OCI-LY3 (cell line): ENCODE measurements at regions not wholly inside any gene's neighbourhood (a gene's known extent, or its start where the extent isn't known, plus 50 kb on each side); places are given as distances from the start of the nearest gene placed in this dataset.

ENCODE experiments used
- H2AFZ ChIP-seq: fragments of 200-600, 300-600 bp; shearing (Covaris generic); 2 replicates; pipeline ENCODE4 v1.6.0; 2014; ENCODE audit warnings: antibody characterized with exemption, low read depth, low read length
- H3K27ac ChIP-seq: fragments of 200-600, 300-600 bp; sonication (generic); 2 replicates; pipeline ENCODE4 v1.5.1; 2014; ENCODE audit warnings: mild to moderate bottlenecking, low read length, moderate library complexity, mixed read lengths
- H3K27me3 ChIP-seq: fragments of 200-600, 300-600 bp; sonication (generic); 2 replicates; pipeline ENCODE4 v1.6.1; 2014; ENCODE audit warnings: low read depth, low read length, mixed read lengths
- H3K36me3 ChIP-seq: fragments of 200-600, 300-600 bp; sonication (generic); replicated peaks from 2 replicates; pipeline ENCODE3; 2014; ENCODE audit warnings: low read depth, low read length, mixed read lengths
- H3K4me1 ChIP-seq: fragments of 300-600, 200-600 bp; sonication (generic); 2 replicates; pipeline ENCODE4 v1.6.1; 2014; ENCODE audit warnings: low read length, mixed read lengths
- H3K4me2 ChIP-seq: fragments of 200-600, 300-600 bp; sonication (generic); 2 replicates; pipeline ENCODE4 v1.6.1; 2014; ENCODE audit warnings: low read length, mixed read lengths
- H3K4me3 ChIP-seq: fragments of 300-600, 200-600 bp; sonication (generic); 2 replicates; pipeline ENCODE4 v1.5.1; 2014; ENCODE audit warnings: antibody characterized with exemption, mild to moderate bottlenecking, low read length, moderate library complexity
- H3K79me2 ChIP-seq: fragments of 300-600, 200-600 bp; shearing (Covaris generic); 2 replicates; pipeline ENCODE4 v1.6.1; 2014; ENCODE audit warnings: mild to moderate bottlenecking, low read length, mixed read lengths
- H3K9ac ChIP-seq: fragments of 300-600, 200-600 bp; shearing (Covaris generic); 2 replicates; pipeline ENCODE4 v1.6.0; 2014; ENCODE audit warnings: mild to moderate bottlenecking, low read length, moderate library complexity
- H3K9me3 ChIP-seq: fragments of 200-600, 300-600 bp; shearing (Covaris generic); 2 replicates; pipeline ENCODE4 v1.6.1; 2014; ENCODE audit warnings: low read length, mixed read lengths; ENCODE audit not compliant: insufficient read depth
- H4K20me1 ChIP-seq: fragments of 200-600, 300-600 bp; sonication (generic); 2 replicates; pipeline ENCODE4 v1.6.1; 2016; ENCODE audit warnings: low read length, mixed read lengths; ENCODE audit not compliant: insufficient read depth
- CTCF ChIP-seq: fragments of 200-600, 300-600 bp; sonication (generic); IDR thresholded peaks from 2 replicates; pipeline ENCODE4 v1.5.1; 2014; ENCODE audit warnings: antibody characterized with exemption, low read length, low read depth
- EZH2phosphoT487 ChIP-seq: fragments of 200-600 bp; shearing (Covaris generic); IDR thresholded peaks from 2 replicates; pipeline ENCODE4 v1.6.1; 2018; ENCODE audit warnings: antibody characterized with exemption, mixed run types, low read depth

- no peaks in the 10 kb centered on the region for H3K79me2 ChIP-seq
- H3K9ac ChIP-seq = no peak overlapping the region
- H3K9me3 ChIP-seq = no peaks in the 10 kb centered on the region
- no peak overlapping the region for H3K4me2 ChIP-seq
- H3K4me3 ChIP-seq = no peak overlapping the region
- H2AFZ ChIP-seq = no peak overlapping the region
- no peaks in the 10 kb centered on the region for H3K27me3 ChIP-seq
- H3K36me3 ChIP-seq = no peaks in the 10 kb centered on the region
- peaks cover 21% of the 10 kb centered on the region for H3K4me1 ChIP-seq
- TF ChIP-seq CTCF = no peak
- TF ChIP-seq EZH2phosphoT487 = no peak
- no peaks in the 10 kb centered on the region for H4K20me1 ChIP-seq
- H3K27ac ChIP-seq = no peak overlapping the region
Measured at GRCh38 chr12:63090716-63091115, 60.3 kb downstream of the AVPR1A start.

- Histone ChIP-seq H3K9me3 (no peaks in the 10 kb centered on the region), H3K79me2 (no peaks in the 10 kb centered on the region), H3K4me3 (no peak overlapping the region), H2AFZ (0 out of 2 replicates have a peak overlapping the region, but pooled peaks have one; percentile 36), H3K9ac (no peak overlapping the region), H3K27me3 (no peaks in the 10 kb centered on the region), H3K27ac (no peak overlapping the region), H3K36me3 (no peaks in the 10 kb centered on the region), H3K4me2 (no peak overlapping the region), H4K20me1 (no peaks in the 10 kb centered on the region), H3K4me1 (no peaks in the 10 kb centered on the region)
- TF ChIP-seq CTCF (no peak), EZH2phosphoT487 (no peak)
Measured at GRCh38 chr12:63086149-63086915, 64.7 kb downstream of the AVPR1A start.

- Histone ChIP-seq H3K27ac (no peak overlapping the region), H3K9me3 (no peaks in the 10 kb centered on the region), H4K20me1 (no peaks in the 10 kb centered on the region), H3K4me1 (no peaks in the 10 kb centered on the region), H3K4me2 (no peak overlapping the region), H3K27me3 (no peaks in the 10 kb centered on the region), H3K9ac (no peak overlapping the region), H3K4me3 (no peak overlapping the region), H3K36me3 (no peaks in the 10 kb centered on the region), H2AFZ (no peak overlapping the region), H3K79me2 (no peaks in the 10 kb centered on the region)
- TF ChIP-seq EZH2phosphoT487 (no peak), CTCF (no peak)
Measured at GRCh38 chr12:63085120-63085519, 65.9 kb downstream of the AVPR1A start.

GRCh38 chr12:63084501-63084900, 66.5 kb downstream of the AVPR1A start:
- H3K27me3 ChIP-seq = no peaks in the 10 kb centered on the region
- no peak overlapping the region for H3K4me3 ChIP-seq
- H3K4me1 ChIP-seq = no peaks in the 10 kb centered on the region
- H4K20me1 ChIP-seq = no peaks in the 10 kb centered on the region
- no peaks in the 10 kb centered on the region for H3K79me2 ChIP-seq
- H3K27ac ChIP-seq = no peak overlapping the region
- no peak overlapping the region for H2AFZ ChIP-seq
- no peak overlapping the region for H3K9ac ChIP-seq
- H3K9me3 ChIP-seq = no peaks in the 10 kb centered on the region
- H3K36me3 ChIP-seq = no peaks in the 10 kb centered on the region
- TF ChIP-seq CTCF (no peak), EZH2phosphoT487 (no peak)
- H3K4me2 ChIP-seq = no peak overlapping the region
